Activated naive CD4-positive, alpha-beta T cell treated with anti-CD3 and anti-CD28 coated beads, Interleukin-2, amount 50 U/mL, for 72 hours (primary cell): ENCODE measurements at regions not wholly inside any gene's neighbourhood (a gene's known extent, or its start where the extent isn't known, plus 50 kb on each side); places are given as distances from the start of the nearest gene placed in this dataset.
"Not testable (repeated sequence)": the region's sequence is repeated elsewhere in the genome, so short reads cannot be mapped to it uniquely, and the experiment has no call there.

ENCODE experiments used
- ATAC-seq, 2 donors: fragments of 150-1000 bp; cut with Tn5 transposase; 2 replicates each; pipeline ENCODE4 v1.10.0; 2021; ENCODE audit warnings: mild to moderate bottlenecking in 2 of 2, moderate library complexity in 2 of 2
- DNase-seq, 2 donors: peaks; one replicate each; pipeline ENCODE4 v3.0.0; 2021 to 2022; ENCODE audit warnings: low spot score in 2 of 2
- H3K27ac Mint-ChIP-seq, 2 donors: one replicate each; pipeline ENCODE4 v1.8.0; 2022; ENCODE audit warnings: mild to moderate bottlenecking in 2 of 2, mixed read lengths in 2 of 2
- H3K36me3 Mint-ChIP-seq, 2 donors: one replicate each; pipeline ENCODE4 v1.8.0; 2022; ENCODE audit warnings: mixed read lengths in 2 of 2
- H3K9me3 Mint-ChIP-seq, 2 donors: one replicate each; pipeline ENCODE4 v1.8.0; 2022; ENCODE audit warnings: mixed read lengths in 2 of 2

DNA sequence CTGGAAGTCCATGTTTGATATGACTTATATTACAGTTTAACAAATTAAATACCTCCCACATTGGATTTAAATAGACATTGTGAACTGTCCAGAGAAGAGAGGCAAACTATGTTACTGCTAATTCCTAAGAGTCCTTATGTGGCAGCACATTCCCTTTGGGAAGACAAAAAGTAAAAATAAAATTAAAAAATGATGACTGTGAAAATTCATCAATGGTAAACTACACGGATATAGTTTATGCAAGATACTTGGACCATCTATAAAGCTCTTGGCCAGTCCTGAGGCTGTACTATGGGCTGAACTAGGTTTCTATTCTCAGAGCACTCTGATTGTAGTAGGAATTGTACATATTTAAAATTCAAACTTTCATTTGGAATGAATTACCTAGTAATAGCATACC lies 206.4 kb downstream of the LRRK2 start:
- H3K27ac Mint-ChIP-seq, result no peak overlapping the region
- ATAC-seq, result no peak
- no peak for DNase-seq

GRCh38 chr12:40435251-40435650 lies 210.5 kb downstream of the LRRK2 start:
- ATAC-seq, result no peak
- H3K27ac Mint-ChIP-seq, result no peak overlapping the region
- H3K36me3 Mint-ChIP-seq, result no peaks in the 10 kb centered on the region

More for the DNA sequence above, 206.4 kb downstream of the LRRK2 start:
- Mint-ChIP-seq H3K9me3 (peaks cover 0 to 4% of the 10 kb centered on the region in 2 donors), H3K36me3 (no peaks in the 10 kb centered on the region)

DNA sequence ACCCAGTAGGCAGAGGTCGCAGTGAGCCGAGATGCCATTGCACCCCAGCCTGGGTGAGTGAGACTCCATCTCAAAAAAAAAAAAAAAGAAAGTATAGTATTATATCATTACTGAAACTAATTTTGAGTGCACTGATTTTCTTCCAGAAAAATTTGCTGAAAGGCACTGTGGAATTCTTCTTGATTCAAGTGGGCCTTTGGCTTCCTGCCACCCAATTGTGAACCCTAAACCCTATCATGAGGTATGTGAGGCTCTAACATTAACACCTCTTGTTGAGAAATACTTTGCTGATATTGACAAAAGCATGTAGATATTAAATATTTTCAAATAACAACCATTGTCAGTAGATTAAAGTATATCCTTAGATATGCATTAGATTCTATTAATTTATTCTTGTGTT lies 211.2 kb downstream of the LRRK2 start:
- H3K27ac Mint-ChIP-seq, result no peak overlapping the region
- H3K36me3 Mint-ChIP-seq, result no peaks in the 10 kb centered on the region
- DNase-seq, result no peak
- H3K9me3 Mint-ChIP-seq, result peaks cover 0 to 7% of the 10 kb centered on the region in 2 donors
- no peak for ATAC-seq

More at GRCh38 chr12:40435251-40435650, 210.5 kb downstream of the LRRK2 start:
- peaks cover 0 to 7% of the 10 kb centered on the region in 2 donors for H3K9me3 Mint-ChIP-seq
- DNase-seq, result no peak

DNA sequence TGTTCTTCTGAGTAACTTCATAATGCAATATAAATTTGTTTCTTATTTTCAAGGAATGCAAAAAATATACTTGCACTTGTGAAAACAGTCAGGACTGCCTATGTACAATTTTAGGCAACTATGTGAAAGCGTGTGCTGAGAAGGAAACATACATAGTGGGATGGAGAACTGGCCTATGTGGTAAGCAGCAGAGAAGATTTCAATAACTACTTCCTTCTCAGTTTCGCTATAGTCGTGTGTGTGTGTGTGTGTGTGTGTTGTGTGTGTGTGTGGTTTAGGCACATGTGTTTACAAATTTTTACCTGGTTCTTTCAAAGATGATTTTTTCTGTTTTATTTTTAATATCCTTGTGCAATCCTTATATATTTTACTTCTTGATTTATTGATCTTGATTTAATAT lies 211.8 kb downstream of the LRRK2 start:
- Mint-ChIP-seq H3K27ac (no peak overlapping the region), H3K36me3 (no peaks in the 10 kb centered on the region), H3K9me3 (peaks cover 0 to 7% of the 10 kb centered on the region in 2 donors)
- ATAC-seq, result no peak
- DNase-seq, result no peak

DNA sequence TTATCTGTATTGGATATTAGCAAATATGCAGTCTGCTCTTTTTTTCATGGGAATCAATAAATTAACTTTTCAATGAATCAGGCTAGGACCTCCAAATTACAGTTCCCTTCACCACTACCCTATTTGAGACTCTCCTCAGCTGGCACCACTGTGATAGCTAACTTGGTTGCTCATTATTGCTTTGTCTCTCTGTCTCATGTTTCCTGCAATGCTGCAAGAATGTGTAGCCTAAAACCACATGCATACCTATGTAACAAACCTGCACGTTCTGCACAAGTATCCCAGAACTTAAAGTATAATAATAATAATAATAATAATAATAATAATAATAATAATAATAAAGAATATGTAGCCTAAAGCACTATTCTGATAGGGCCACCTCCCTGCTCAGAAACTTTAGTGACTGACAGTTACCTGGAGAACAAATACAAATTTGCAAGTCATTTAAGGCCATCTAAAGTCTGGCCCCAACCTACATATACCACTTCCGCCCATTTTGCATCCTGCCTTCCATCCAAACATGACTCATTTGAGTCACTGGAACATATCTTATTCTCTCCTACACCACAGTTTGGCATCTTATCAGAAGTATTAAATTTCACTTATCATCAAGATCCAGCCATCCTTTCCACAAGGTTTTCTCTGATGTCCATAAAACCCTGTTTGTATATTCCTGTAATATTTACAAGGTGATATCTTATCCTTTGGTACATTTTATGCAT lies 215.1 kb downstream of the LRRK2 start:
- Mint-ChIP-seq H3K36me3 (no peaks in the 10 kb centered on the region), H3K27ac (no peak overlapping the region), H3K9me3 (peaks cover 0 to 7% of the 10 kb centered on the region in 2 donors)
- DNase-seq (no peak), ATAC-seq (no peak)

- DNase-seq, result no peak
- no peaks in the 10 kb centered on the region for H3K36me3 Mint-ChIP-seq
- H3K9me3 Mint-ChIP-seq, result peaks cover 0 to 3% of the 10 kb centered on the region in 2 donors
- ATAC-seq, result no peak
- H3K27ac Mint-ChIP-seq, result no peak overlapping the region
Measured at GRCh38 chr12:40444174-40444573, 219.4 kb downstream of the LRRK2 start.

- ATAC-seq (no peak), DNase-seq (no peak)
- Mint-ChIP-seq H3K9me3 (peaks cover 0 to 3% of the 10 kb centered on the region in 2 donors), H3K27ac (no peak overlapping the region), H3K36me3 (no peaks in the 10 kb centered on the region)
Measured at GRCh38 chr12:40446385-40446784, 221.6 kb downstream of the LRRK2 start.

GRCh38 chr12:40448523-40448922 lies 223.7 kb downstream of the LRRK2 start:
- not testable (repeated sequence) for H3K27ac Mint-ChIP-seq, DNase-seq, H3K36me3 Mint-ChIP-seq, ATAC-seq, H3K9me3 Mint-ChIP-seq

GRCh38 chr12:40451661-40452060 lies 226.9 kb downstream of the LRRK2 start:
- Mint-ChIP-seq H3K36me3 (no peaks in the 10 kb centered on the region), H3K27ac (no peak overlapping the region), H3K9me3 (peaks cover 0 to 3% of the 10 kb centered on the region in 2 donors)
- ATAC-seq (no peak), DNase-seq (no peak)

GRCh38 chr12:40464121-40464520 lies 228.1 kb upstream of the CNTN1 start:
- H3K36me3 Mint-ChIP-seq, result no peaks in the 10 kb centered on the region
- DNase-seq, result no peak
- no peak for ATAC-seq
- peaks cover 9 to 11% of the 10 kb centered on the region in 2 donors for H3K9me3 Mint-ChIP-seq
- no peak overlapping the region for H3K27ac Mint-ChIP-seq

DNA sequence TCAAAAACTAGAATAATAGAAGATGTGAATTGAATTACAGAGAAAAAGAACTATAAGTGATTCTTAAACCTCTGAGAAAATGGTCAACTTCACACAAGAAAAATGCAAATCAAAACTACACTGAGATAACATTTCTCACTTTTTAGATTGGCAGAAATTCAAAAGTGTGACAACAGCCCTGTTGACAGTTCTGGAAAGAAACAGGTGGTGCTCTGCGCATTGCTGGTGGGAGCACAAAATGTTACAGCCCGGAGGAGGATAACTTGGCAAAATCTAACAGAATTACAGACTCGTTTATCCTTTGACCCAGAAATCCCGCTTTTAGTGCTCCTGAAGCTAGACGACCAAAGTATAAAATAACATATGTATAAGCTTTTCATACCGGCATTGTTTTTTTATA lies 222.5 kb upstream of the CNTN1 start:
- Mint-ChIP-seq H3K27ac (no peak overlapping the region), H3K36me3 (no peaks in the 10 kb centered on the region), H3K9me3 (peaks cover 0 to 6% of the 10 kb centered on the region in 2 donors)
- ATAC-seq (no peak), DNase-seq (no peak)

DNA sequence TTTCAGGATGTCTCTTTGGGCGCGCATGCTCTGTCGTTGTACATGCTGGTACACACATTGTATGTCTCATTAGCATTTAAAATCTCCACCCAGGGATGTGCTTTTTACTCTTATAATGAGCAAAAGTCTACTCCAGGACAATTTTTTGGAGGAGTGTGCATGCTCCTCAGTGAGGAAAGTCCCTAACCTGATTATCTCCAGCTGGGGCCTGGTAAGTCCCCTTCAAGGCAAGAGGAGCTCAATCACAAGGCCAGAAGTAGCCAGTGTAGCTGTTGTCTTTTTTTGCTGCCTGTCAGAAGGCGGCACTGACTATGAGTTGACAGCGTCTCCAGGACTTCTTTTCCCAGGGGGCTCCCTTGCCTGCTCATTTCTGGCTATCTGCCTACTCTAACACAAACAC lies 218.3 kb upstream of the CNTN1 start:
- ATAC-seq (no peak), DNase-seq (no peak)
- H3K27ac Mint-ChIP-seq, result no peak overlapping the region
- H3K36me3 Mint-ChIP-seq, result peaks cover 1 to 4% of the 10 kb centered on the region in 2 donors
- H3K9me3 Mint-ChIP-seq, result peaks cover 3 to 8% of the 10 kb centered on the region in 2 donors

DNA sequence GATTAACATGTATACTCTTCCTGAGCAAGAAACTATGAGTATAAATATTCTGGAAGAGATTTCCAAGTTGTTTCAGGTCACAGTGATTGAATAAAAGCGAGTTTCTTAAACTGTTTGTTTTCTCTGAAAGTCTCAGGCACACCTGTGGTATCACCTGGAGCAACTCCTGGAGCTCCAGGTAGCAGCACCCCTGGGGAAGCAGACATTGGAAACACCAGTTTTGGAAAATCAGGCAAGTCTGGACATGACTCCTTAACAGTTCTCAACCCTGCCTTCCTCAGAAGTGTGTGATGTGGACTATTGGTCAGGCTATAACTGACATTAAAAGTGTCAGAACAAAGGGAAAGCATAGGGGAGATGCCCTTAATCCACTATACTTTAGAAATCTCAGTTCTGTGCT lies 217.6 kb upstream of the CNTN1 start:
- Mint-ChIP-seq H3K27ac (no peak overlapping the region), H3K36me3 (peaks cover 8% of the 10 kb centered on the region in 2 donors), H3K9me3 (peaks cover 9 to 15% of the 10 kb centered on the region in 2 donors)
- no peak for DNase-seq
- ATAC-seq, result no peak

DNA sequence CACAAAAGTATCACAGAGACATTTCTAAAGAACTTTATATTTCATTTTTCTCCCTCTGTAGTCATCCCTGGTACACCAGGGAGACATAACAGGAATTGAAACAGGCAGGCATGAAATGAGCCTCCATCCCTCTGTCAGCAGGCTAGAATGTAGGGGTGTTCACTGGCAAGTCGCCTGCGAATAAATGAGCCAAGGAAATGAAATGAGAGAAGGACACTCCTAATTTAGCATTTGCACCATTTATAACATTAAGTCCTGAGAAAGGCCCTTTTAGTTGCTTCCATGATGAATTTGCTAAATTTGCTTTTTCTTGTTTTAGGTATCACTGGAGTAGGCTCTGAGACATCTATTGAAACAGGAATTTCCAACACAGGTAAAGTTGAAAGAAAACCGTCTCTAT lies 192.4 kb upstream of the CNTN1 start:
- H3K9me3 Mint-ChIP-seq, result peaks cover 4 to 9% of the 10 kb centered on the region in 2 donors
- DNase-seq (no peak), ATAC-seq (no peak)
- no peaks in the 10 kb centered on the region for H3K36me3 Mint-ChIP-seq
- no peak overlapping the region for H3K27ac Mint-ChIP-seq

DNA sequence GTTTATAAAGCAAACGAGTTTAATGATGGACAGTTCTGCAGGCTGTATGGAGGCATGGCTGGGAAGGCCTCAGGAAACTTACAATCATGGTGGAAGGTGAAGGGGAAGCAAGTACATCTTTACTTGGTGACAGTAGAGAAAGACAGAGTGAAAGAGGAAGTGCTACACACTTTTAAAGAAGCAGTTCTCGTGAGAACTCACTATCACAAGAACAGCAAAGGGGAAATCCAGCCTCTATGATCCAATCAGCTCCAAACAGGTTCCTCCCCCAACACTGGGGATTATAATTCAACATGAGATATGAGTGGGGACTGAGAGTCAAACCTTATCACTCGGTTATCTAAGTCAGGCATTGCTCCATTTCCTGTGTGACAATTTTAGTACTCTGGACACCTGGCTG lies 189.9 kb upstream of the CNTN1 start:
- H3K9me3 Mint-ChIP-seq, result peaks cover 4 to 9% of the 10 kb centered on the region in 2 donors
- no peaks in the 10 kb centered on the region for H3K36me3 Mint-ChIP-seq
- no peak overlapping the region for H3K27ac Mint-ChIP-seq
- no peak for ATAC-seq
- DNase-seq, result no peak

DNA sequence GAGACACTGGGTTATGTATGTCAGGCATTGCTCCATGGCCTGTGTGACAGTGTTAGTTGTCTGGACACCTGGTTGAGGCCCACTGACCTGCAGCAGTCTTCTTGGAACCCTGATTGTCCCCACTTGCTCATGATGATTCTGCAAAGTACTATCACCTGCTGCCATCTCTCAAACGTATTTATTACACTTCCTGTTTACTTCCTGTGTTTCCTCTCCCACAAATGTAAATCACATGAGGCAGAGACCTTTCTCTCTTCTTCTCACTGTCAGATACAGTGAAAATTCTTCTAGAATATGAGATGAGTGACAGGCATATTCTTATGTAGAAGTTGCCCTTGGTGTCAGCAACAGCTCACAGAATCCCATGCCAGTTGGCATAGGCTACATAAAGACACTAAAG lies 186.9 kb upstream of the CNTN1 start:
- H3K36me3 Mint-ChIP-seq, result no peaks in the 10 kb centered on the region
- ATAC-seq (no peak), DNase-seq (no peak)
- H3K9me3 Mint-ChIP-seq, result peaks cover 4 to 5% of the 10 kb centered on the region in 2 donors
- H3K27ac Mint-ChIP-seq, result no peak overlapping the region

DNA sequence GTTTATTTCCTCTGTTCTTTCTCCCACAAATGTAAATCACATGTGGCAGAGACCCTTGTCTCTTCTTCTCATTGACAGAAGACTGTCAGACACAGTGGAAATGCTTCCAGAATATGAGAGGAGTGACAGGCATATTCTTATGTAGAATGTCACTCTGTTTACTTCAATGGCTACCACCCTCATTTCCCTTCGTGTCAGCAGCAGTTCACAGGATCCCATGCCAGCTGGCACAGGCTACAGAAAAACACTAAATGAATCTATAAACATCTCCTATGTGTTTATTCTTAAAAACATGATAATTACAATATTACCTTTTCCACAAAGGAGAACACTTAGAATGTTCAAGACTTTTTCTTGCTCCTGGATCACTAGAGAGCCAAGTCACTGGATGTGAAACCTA lies 183.8 kb upstream of the CNTN1 start:
- H3K9me3 Mint-ChIP-seq, result peaks cover 3 to 5% of the 10 kb centered on the region in 2 donors
- H3K36me3 Mint-ChIP-seq, result no peaks in the 10 kb centered on the region
- ATAC-seq, result no peak
- H3K27ac Mint-ChIP-seq, result peak overlapping the region in 1 of 2 donors; percentile 40
- DNase-seq, result no peak

DNA sequence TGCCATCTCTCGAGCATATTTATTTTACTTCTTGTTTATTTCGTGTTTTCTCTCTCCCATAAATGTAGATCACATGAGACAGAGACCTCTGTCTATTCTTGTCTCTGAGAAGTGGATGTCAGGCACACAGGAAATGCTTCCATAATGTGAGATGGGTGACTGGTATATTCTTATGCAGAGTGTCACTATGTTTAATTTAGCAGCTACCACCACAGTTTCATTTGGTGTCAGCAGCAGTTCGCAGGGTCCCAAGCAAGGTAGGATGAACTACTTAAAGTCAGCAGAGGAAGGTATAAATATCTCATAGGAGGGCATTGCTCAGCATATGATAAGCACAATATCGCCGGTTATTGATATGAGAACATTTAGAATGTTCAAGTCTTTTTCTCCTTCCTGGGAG lies 180.9 kb upstream of the CNTN1 start:
- peaks cover 5% of the 10 kb centered on the region in 2 donors for H3K9me3 Mint-ChIP-seq
- no peak for DNase-seq
- no peaks in the 10 kb centered on the region for H3K36me3 Mint-ChIP-seq
- no peak for ATAC-seq
- H3K27ac Mint-ChIP-seq, result no peak overlapping the region
